HG02588 (cell line): ENCODE measurements at regions not wholly inside any gene's neighbourhood (a gene's known extent, or its start where the extent isn't known, plus 50 kb on each side); places are given as distances from the start of the nearest gene placed in this dataset.
"Not testable (repeated sequence)": the region's sequence is repeated elsewhere in the genome, so short reads cannot be mapped to it uniquely, and the experiment has no call there.

Experiments
- ATAC-seq: cut with Tn5 transposase; IDR thresholded peaks from one replicate; pipeline ENCODE4 v1.9.1; 2021; ENCODE audit warnings: mild to moderate bottlenecking, moderate library complexity; ENCODE audit not compliant: unreplicated experiment

GRCh38 chr3:124619887-124620599, 110.2 kb upstream of the UMPS start:
- no peak for ATAC-seq

DNA sequence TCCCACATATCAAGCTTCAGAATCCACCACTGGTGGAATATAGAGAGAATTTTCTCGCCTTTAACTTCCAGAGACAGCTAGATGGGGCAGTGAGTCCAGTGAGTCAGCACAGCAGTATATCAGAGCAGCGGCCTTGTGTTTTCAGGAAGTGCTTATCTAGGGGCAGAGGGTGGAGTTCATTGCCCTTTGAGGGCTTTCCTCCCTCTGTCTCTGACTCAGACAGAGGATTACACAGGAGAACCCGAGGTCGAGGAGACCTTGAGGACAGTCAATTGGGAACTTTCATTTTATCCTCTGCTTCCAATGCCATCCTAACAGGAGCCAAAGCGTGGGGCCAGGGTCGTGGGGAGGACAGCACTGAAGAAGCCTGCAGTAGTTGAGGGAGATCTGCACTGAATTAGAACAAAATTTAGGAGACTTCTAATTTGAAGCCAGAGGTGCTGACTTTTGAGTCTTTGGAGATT, 109.6 kb upstream of the UMPS start:
- ATAC-seq: peak; percentile 63

GRCh38 chr3:124621498-124621897, 108.8 kb upstream of the UMPS start:
- no peak for ATAC-seq

DNA sequence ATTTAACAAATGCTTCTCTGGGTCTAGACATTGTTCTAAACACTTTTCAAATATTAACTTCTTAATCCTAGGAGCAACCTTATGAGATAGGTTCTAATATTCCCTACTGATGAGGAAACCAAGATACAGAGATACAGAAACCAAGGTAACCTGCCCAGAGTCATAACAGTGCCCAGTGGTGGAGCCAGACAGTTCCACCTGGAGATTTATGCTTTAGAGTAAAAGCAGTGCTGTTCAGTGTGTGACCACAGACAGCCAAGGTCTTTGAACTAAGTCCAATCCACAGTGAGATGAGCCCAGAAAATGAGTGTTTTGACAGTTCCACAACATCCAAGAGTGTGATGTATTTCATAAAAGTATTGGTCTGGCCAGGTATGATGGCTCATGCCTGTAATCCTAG, 105.2 kb upstream of the UMPS start:
- ATAC-seq: no peak

DNA sequence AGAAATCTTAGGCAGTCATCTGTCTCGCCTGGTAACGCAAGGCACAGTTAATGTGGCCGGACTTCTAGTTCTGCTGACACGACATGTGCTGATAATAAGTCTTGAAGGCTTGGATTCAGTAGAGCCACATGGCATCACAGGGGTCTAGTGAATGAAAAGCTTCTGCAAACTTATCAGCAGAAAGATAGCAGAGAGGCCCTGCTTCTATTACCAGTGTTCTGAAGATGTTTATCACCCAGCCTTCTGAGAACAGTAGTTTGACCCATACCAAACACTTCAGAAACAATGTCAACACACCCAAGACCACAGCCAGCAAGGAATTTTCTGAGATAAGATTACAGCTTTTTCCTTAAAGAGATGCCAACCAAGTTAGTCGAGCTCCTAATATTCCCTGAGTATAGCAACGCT, 102.7 kb upstream of the UMPS start:
- ATAC-seq: no peak

DNA sequence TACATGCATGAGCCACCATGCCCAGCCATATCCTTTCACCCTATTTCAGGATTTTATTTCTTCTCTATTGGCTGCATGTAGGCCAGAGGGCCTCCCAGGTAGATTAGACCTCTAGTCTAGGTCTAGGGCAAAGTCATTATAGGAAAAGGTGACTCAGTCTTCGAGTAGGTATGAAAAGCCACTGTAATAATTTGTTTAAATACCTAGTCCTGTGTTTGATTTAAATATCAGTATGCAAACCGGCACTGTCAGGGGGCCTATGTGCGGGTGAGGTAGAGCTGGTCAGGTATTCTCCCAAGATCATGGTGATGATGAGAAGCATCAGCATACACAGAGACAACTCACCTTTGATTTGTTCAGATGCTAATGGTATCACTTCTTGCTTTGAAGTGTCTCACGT, 101.4 kb upstream of the UMPS start:
- no peak for ATAC-seq

DNA sequence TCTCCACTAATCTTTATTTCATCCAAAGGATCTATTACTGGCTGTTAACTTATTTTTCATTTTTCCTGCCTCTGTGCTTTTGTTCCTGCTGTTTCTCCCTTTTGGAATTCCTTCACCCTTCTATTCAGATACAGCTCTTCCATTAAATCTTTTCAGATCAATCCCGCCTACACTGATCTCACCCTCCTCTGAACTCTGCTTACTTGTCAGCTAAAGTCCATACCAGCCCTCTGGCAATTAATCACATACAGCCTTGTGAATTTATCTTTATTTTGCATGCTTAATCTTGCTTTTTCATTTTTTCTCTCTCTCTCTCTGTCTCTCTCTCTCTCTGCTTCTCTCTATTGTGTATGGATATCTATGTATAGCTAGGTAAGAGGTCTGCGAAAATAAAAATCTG, 100.8 kb upstream of the UMPS start:
- ATAC-seq: no peak

- no peak for ATAC-seq
Observed at GRCh38 chr3:124630960-124631359, 99.3 kb upstream of the UMPS start.

- ATAC-seq: no peak
Observed at GRCh38 chr3:124631727-124632126, 98.5 kb upstream of the UMPS start.

- no peak for ATAC-seq
Observed at GRCh38 chr3:124632566-124633140, 97.6 kb upstream of the UMPS start.

DNA sequence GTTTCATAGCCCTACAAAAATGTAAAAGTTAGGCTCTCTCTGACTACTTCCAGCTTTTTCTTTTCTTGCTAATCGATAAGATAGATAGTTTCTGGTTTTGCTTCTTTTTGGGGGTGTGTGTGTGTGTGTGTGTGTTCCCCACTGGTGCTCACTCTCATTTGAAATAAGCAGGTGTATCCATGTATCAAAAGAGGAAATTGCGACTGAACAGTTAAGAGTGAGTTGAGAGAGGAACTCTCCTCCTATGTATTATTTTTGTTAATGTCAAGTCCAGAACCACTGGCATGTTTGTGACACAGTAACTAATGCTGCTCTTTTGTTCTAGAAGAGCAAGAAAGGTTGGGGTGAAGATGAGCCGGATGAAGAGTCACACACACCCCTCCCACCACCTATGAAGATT, 96.7 kb upstream of the UMPS start:
- no peak for ATAC-seq

DNA sequence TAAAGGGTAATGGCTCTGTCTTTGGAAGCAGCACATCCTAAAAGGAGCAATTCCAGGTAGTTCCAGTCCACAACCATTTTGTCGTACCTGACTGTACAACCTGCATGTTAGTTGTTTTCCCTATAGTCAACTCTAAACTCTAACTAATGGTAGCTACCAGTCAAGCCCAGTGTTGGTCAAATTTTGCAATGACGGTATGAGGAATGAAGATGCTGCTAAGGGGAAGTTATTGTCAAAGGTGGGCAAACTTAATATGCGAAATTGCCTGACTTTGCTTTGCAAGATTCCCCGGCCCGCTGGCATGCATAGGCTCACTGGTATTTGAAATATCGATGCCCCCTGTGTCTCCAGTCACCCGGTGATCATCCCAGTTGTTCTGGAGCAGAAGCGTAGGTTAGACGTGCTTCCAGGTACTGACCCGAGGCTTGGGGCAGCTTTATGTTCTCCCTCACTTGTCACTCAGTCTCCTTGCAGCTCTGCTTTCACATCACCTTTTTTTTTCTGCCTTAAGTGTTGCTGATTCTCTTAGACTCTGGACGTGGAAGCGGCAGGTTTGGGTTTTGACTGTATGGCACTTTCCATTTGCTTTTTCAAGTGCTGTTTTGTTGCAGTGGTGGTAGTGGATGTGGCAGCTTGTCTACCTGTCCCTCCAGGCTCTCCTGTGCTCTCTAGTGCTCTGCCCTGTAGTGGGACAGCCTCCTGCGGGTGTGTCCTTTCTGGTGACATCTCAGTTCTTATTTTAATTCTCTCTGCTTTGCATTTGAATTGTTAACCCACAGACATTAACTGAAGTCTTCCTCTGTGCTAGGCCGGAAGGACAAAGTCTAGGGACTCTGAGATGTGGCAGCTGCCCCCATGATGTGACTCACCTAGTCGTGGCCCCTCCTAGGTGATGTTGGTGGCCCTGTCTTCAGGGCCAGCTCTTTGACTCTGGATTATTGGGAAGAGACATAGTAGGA, 95.8 kb upstream of the UMPS start:
- no peak for ATAC-seq

DNA sequence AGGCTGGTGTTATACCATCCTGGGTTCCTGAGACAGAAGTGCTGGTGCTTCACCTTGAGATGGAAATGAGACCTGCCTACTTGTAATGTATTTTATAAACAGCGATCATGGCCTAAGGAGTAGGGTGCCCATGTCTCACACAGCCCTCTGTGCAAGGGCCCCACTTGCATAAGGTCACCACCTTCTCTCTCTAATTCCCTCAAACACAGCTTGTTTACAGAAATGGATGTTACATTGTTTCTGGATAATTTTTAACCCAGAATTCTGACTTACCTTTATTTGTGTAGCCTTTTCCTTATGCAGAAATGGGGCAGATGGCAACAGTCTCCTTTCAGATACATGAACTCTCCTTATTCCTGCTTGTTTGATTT, 95.1 kb upstream of the UMPS start:
- no peak for ATAC-seq

DNA sequence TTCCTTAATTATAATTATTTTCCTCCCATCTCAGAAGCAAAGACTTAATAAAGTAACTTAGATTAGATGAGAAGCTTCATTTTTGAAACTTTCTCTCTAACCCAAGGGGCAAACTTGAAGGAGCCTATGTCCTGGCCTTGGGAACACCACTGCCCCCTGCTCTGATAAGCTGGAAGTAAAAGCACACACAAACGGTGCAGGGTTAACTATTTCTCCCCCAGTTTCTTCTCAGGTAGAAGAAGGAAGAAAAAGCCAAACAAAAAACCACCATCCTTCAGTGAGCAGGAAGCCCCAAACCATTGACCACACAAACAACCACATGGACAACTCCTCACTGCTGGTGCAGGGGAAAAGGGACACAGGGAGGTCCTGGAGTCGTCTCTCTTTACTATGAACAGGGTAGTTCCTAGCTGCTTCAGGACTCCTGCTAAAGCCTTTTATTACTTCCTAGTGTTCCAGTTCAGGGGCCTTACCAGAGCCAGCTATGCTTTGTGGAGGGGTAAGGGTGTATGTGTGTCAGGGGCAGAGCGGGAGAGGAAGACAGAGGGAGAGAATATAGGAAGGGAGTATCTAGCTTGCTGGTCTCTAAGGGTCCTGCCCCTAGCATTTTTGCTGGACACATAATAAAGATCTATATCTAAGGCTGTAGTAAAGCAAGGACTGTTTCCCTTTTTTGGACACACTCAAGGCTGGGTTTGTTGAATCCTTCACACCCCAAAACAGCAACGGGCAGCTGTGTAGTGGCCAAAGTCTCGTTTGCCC, 94.0 kb upstream of the UMPS start:
- ATAC-seq: no peak

DNA sequence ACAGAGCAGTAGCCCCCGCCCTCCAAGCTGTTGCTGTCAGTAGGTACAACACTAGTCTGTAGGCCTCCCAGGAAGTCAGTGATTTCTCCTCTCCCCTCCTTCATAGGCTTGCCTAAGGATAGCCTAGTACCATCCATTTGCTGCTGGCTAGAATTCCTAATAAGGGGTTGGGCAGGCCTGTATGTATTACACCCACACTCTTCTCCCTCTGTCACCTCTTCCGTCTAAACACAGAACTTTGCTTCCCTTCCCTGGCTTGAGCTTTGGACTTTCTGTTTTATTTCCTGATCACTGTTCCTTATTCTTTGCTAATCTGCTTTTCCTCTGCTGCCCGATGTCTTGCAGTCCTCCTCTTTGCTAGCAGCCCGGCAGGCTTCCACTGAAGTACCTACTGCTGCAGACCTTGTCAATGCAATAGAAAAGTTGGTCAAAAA, 93.4 kb upstream of the UMPS start:
- no peak for ATAC-seq

DNA sequence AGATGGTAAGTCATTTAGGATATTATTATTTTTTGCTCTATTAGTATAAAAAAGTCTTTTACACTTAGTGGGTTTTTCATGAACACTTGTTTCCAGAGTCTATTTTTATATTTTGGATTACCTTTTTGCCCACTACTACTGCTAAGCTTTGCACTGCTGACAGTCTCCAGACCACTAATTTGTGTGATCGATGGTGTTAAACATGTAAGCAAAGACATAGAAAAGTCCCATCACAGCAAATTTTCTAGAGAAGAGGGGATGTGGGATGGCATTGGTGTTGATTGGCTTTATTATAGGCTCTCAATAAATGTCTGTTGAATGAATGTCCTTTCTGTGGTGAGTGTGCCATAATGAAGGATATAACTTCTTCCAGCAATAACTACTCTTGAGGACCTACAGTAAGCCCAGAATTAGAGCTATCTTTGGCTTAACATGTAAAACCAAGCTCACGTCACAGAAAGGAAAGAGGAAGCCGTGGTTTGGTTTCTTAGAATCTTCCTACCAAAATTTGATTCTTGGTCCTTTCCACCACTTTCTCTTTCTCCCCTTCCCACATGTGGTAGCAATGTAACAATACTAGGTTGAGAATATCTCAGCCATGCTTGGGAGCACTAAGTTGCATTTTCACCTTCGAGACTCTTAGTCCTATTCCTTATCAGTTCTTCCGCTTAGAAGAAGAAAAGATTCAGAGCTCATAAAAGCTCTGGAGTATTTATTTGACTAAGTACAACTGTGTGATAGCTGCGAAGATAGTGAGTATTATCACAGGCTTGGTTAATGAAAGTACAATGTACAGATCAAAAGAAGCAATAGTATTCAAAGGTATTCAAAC, 90.6 kb upstream of the UMPS start:
- no peak for ATAC-seq

DNA sequence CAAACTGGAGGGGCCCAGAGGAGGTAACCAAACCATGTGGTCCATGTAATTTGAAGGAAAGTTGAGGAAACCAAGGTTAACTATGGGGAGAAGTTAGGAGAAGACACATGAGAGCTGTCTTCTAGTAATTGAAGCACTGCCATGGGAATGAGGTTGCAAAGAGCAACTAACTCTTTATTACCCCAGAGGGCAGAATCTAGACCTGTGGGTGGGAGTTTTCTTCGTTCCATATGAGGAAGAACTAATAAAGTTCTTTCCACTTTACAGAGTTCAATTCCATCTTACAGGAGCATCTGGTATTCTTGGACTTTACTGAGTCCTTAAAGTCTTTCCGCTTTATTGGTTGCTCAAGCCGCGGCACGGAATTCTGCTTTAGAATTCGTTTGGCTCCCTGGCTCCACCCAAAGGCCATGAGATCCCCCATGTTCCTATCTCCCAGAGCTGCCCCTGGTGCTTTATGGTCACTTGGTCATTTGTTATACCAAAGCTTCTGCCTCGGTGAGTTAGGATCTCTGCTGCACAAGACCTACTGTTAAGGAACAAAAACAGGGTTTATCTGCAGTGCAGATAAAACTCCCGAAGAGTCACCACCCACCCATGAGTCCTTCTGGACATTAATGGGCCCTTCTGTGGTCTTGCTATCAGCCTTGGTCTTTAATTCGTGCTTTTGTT, 89.5 kb upstream of the UMPS start:
- ATAC-seq: no peak

GRCh38 chr3:124643453-124643852, 86.8 kb upstream of the UMPS start:
- ATAC-seq: no peak

DNA sequence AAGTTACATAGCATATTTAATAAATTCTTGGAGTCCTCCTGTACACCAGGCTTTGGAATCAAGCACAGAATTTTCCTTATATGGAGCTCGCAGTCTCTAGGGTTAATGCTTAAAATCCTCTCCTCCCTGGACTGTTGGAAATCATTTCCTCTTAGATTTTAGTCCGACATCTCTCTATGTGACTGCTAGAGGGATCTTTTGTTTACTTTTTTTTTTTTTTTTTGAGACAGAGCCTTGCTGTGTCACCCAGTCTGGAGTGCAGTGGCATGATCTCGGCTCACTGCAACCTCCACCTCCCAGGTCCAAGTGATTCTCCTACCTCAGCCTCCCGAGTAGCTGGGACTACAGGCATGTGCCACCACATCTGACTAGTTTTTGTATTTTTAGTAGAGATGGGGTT, 84.1 kb upstream of the UMPS start:
- not testable (repeated sequence) for ATAC-seq

DNA sequence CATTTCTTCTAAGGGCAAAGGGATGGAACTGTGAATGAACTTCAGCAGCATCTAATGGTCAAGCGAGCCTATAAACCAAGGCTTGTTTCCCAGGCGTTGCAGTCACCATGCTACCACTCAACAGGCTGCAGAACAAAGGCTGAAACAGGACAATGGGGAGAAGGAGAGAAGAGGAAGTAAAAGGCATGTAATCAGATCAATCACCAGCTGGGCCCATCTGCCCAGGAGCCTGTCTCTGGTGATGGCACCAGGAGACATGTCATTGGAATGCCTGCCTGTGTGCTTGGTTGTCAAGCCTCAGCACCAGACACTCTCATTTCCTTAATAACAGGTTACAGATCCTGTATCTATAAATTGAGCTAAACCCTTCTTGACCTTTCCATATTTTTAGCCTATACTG, 81.7 kb upstream of the UMPS start:
- ATAC-seq: no peak
